HAP-1 (cell line): ENCODE measurements at regions not wholly inside any gene's neighbourhood (a gene's known extent, or its start where the extent isn't known, plus 50 kb on each side); places are given as distances from the start of the nearest gene placed in this dataset.

Experiments
- DNase-seq, 2 experiments: peaks; one replicate each; pipeline ENCODE4 v3.0.0-alpha.2; 2016 to 2020; ENCODE audit warnings: low spot score in 2 of 2
- H3K27me3 ChIP-seq: fragments of 250-450 bp; sonication (Bioruptor Pico); 2 replicates; pipeline ENCODE4 v1.5.1; 2020; ENCODE audit warnings: low read depth, mild to moderate bottlenecking, moderate library complexity
- H3K36me3 ChIP-seq: fragments of 250-450 bp; sonication (Bioruptor Pico); replicated peaks from 2 replicates; pipeline ENCODE4 v1.5.1; 2020; ENCODE audit warnings: mild to moderate bottlenecking
- H3K4me1 ChIP-seq: fragments of 250-450 bp; sonication (Bioruptor Pico); 2 replicates; pipeline ENCODE4 v1.5.1; 2020; ENCODE audit warnings: mild to moderate bottlenecking
- H3K4me3 ChIP-seq: fragments of 250-450 bp; sonication (Bioruptor Pico); 2 replicates; pipeline ENCODE4 v1.5.1; 2020; ENCODE audit warnings: mild to moderate bottlenecking, moderate library complexity
- H3K9me3 ChIP-seq: fragments of 250-450 bp; sonication (Bioruptor Pico); 2 replicates; pipeline ENCODE4 v1.5.1; 2020; ENCODE audit warnings: mild to moderate bottlenecking, moderate library complexity
- in situ Hi-C: fragments of 300-500 bp; cut with MboI; formaldehyde crosslinking; loops from 3 replicates; pipeline ENCODE4 v1.14.3; 2020; ENCODE audit warnings: low sequenced_read_pairs, inconsistent platforms, mixed read lengths

DNA sequence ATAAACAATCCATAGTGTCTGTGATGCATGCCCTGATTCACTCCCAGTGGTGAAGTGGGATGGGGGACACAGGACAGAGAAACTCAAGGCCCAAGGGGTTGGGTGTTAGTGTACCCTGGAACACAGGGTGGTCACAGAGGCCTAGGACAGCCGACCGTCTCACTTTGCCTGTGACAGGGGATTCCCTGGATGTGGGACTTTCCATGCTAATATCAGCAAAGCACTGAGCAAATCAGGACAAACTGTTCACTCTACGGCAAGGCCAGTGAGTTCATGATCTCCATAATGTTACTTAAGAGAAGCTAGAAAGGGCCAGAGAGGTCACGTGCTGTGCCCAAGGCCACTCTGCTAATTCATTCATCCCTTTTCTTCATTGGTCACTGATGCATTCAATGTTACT lies 158.7 kb upstream of the RBPJ start:
- in situ Hi-C loops: no loop called here
- no peak overlapping the region for H3K4me3 ChIP-seq
- H3K9me3 ChIP-seq: no peaks in the 10 kb centered on the region; the same call in 1 of the 2 replicates
- no peak for DNase-seq
- H3K4me1 ChIP-seq: no peaks in the 10 kb centered on the region
- H3K27me3 ChIP-seq: no peaks in the 10 kb centered on the region
- H3K36me3 ChIP-seq: no peaks in the 10 kb centered on the region

DNA sequence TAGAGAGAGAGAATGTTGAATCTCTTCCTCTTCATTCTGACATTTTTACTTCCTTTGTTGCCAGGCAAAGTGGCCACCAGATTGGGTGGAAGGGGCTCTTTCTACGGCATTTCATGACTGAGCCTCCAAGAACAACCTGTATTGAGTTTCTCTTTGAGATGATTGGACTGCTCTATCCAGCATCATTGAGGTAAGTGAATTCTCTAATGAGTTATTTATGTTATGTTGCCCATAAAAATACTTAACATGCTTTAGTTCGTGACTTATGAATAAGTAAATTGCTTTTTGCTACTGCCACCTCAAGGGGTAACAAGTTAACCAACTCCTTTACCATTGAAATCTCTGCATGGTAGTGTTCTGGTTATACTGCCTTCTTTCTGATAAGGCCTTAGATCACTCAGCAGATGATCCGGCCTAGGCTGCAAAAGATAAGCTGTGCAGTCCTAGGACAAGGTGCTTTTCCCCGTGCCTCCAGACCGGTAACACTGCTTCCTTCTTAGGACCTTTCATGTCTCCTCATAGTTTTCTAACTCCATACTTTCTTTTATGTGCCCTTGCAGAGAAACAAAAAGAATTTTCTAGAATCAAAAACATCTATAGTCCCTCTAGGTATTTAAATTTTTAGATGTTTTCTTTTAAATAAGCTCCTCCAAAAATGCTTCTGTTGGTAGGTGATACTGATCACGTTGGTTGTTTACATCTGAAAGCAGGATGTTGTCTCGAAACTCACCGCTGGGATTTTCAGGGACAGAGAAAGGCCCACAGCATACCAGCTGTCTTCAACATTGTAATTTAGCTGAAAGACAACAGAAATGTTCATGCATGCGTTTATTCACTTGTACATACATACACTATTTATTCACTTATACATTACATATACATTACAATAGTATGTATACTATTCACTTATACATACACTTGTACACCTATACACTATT lies 157.1 kb upstream of the RBPJ start:
- H3K27me3 ChIP-seq: no peaks in the 10 kb centered on the region
- no peaks in the 10 kb centered on the region for H3K36me3 ChIP-seq
- no peaks in the 10 kb centered on the region for H3K9me3 ChIP-seq
- H3K4me1 ChIP-seq: no peaks in the 10 kb centered on the region
- no peak for DNase-seq
- in situ Hi-C loops: no loop called here
- no peak overlapping the region for H3K4me3 ChIP-seq

DNA sequence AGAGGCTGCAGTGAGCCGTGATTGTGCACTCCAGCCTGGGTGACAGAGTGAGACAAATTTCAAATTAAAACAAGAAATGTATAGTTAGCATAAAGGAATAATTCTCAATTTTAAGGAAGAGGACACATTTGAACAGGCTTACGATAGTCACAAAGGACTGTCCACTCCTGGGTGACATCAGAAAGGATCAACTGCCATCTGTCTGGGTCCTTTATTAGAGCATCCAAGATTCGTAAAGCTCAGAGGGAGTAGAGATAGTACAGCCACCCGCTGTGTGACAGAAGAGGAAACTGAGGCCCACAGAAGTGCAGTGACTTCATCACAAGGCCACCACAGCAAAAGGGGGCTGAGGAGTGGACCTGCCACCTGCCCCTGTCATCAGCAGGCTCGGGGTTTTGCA lies 149.3 kb upstream of the RBPJ start:
- in situ Hi-C loops: no loop called here
- DNase-seq: no peak
- no peaks in the 10 kb centered on the region for H3K27me3 ChIP-seq

DNA sequence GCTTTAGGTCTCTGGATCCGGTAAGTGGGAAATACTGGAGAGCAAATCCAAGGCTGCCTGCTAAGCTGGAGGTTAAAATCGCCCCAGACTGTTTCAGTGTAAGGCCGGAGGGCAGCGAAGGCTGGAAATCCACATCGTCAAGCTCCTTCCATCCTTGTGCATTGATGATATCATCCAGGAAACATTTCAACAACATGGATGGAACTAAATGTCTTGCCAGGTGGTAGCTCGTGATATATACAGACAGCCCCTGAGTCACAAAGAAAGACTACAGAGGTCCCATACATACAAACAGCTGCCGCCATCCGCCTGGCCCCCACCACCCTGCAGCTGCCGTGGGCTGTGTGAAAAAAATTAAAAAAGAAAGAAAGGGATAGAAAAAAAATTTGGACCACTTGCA lies 148.9 kb upstream of the RBPJ start:
- Histone ChIP-seq H3K4me1 (no peaks in the 10 kb centered on the region), H3K36me3 (no peaks in the 10 kb centered on the region), H3K27me3 (no peaks in the 10 kb centered on the region), H3K4me3 (no peak overlapping the region), H3K9me3 (no peaks in the 10 kb centered on the region)
- no peak for DNase-seq
- in situ Hi-C loops: no loop called here

More for the DNA sequence above, 149.3 kb upstream of the RBPJ start:
- Histone ChIP-seq H3K4me3 (no peak overlapping the region), H3K4me1 (no peaks in the 10 kb centered on the region), H3K36me3 (no peaks in the 10 kb centered on the region), H3K9me3 (no peaks in the 10 kb centered on the region)

DNA sequence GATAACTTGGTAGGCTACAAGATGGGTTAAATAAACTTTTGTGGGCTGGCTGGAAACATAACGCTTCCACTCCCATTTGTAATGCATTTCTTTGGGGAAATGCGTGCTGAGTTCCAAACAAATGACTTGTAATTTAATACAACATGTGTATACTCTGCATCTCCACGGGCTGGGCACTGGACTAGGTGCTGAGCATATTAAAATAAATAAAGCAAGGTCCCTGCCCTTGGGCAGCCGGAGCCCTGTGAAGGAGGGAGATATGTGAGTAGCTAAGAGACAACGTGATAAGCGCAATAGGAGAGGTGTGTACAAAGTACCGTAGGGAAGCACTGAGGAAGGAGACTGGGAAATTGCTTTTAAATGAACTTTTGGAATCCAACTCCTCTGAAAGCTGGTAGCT lies 147.2 kb upstream of the RBPJ start:
- no peaks in the 10 kb centered on the region for H3K9me3 ChIP-seq
- in situ Hi-C loops: no loop called here
- no peak overlapping the region for H3K4me3 ChIP-seq
- no peaks in the 10 kb centered on the region for H3K36me3 ChIP-seq
- DNase-seq: no peak
- H3K4me1 ChIP-seq: no peaks in the 10 kb centered on the region
- no peaks in the 10 kb centered on the region for H3K27me3 ChIP-seq

DNA sequence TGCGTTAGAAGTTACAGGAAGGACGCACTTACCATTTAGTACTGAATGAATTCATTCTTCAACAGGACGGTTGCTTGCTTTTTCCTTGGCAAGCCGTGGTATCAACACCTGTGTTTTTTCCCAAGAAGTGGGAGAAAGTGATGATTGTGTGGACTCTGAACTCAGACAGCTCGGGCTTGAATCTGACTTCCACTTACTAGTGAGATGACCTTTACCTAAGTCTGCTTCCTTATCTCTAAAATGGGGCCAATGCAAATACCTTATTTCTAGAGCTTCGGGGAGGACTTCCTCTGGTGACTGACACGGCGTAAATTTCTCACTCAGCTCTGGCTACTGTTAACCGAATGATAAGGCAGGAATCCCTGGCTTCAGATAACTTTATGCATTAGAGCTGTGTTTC lies 146.8 kb upstream of the RBPJ start:
- DNase-seq: no peak
- in situ Hi-C loops: no loop called here
- Histone ChIP-seq H3K4me3 (no peak overlapping the region), H3K27me3 (no peaks in the 10 kb centered on the region), H3K4me1 (no peaks in the 10 kb centered on the region), H3K9me3 (no peaks in the 10 kb centered on the region), H3K36me3 (no peaks in the 10 kb centered on the region)

DNA sequence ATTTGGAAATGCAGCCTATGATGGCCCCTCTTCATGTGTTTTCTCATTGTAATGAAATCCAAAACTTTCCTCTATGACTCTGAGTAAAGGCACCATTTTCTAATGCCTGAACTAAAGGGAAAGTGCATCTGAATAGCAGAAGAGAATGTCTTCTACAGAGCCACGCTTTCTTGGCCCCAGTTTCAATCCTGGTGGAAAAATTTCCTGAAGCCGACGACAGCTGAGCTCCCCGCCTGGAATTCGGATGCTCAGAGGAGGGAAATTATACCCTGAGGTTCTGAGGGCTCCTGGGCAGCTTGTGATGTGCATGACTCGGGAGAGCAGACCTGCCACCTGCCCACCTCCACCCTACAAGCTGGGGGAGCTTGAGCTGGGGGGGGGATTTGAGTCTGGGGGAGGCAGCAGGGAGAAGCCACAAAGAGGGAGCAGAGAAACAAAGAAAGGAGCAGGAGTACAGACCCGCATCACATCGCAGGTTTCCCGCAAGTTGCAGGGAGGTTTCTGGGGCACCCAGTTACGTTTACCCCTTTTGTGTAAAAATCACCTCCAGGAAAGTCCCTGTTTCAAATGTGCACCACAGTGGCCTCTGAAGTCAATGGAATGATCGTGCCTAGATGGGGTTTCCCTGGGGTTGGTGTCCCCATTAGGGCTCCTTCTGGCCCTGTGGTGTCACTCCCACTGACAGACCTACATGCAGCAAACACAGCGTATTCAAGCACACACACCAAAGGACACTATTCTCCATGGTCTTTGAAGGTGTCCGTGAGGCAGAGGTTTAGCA lies 145.6 kb upstream of the RBPJ start:
- DNase-seq: no peak
- Histone ChIP-seq H3K27me3 (no peaks in the 10 kb centered on the region), H3K4me1 (no peaks in the 10 kb centered on the region), H3K36me3 (no peaks in the 10 kb centered on the region), H3K4me3 (no peak overlapping the region), H3K9me3 (no peaks in the 10 kb centered on the region)
- in situ Hi-C loops: no loop called here

DNA sequence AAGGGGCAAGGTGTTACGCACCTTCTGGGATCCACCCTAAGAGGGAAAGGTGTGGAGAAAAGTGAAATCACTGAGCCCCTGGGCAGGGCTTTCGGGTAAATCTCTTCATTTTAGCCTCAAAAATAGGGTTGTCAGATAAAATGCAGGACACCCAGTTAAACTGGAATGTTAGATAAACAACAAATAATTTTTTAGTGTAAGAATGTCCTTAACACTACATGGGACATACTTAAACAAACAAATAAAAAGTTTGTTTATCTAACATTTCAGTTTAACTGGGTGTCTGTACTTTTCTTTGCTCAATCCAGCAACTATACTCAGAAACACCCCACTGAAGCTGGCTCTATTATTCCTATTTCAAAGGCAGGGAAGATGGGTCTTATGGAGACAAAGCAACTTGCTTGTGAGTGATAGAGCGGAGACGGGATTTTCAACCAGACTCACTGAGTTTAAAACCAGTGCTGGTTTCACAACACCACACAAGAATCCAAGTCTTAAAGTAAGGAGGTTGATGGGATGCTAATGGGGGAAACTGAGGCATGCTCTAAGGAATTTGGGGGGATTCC lies 144.8 kb upstream of the RBPJ start:
- H3K27me3 ChIP-seq: no peaks in the 10 kb centered on the region
- no peaks in the 10 kb centered on the region for H3K9me3 ChIP-seq
- no peak overlapping the region for H3K4me3 ChIP-seq
- H3K36me3 ChIP-seq: no peaks in the 10 kb centered on the region
- in situ Hi-C loops: no loop called here
- H3K4me1 ChIP-seq: no peaks in the 10 kb centered on the region
- DNase-seq: no peak

DNA sequence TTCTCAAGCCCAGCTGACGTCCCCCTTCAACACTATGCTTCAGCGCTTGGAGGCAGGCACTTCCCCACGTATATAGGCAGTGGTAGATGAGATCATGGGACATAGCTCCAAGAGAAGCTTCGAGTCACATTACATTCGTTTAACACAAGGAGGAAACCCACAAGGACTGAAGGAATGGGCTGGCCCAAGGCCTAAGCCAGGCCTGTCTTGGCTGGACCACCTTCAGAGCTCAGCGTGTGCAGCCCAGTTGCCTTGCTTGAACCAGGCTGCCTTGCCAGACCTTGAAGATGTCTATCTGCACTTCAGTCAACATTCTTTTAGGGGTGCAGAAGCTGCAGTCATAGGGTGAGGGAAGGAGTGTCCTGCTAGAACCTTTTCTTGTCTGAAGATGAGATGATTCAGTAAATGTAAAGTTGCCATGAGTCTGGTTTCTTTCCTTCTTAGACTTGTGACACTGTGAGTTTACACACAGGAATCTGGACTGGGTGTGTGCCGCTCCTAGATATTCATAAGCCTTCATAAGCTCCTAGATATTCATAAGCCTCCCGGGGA lies 144.1 kb upstream of the RBPJ start:
- Histone ChIP-seq H3K27me3 (no peaks in the 10 kb centered on the region), H3K36me3 (no peaks in the 10 kb centered on the region), H3K4me1 (no peaks in the 10 kb centered on the region), H3K4me3 (no peak overlapping the region), H3K9me3 (no peaks in the 10 kb centered on the region)
- in situ Hi-C loops: no loop called here
- no peak for DNase-seq

DNA sequence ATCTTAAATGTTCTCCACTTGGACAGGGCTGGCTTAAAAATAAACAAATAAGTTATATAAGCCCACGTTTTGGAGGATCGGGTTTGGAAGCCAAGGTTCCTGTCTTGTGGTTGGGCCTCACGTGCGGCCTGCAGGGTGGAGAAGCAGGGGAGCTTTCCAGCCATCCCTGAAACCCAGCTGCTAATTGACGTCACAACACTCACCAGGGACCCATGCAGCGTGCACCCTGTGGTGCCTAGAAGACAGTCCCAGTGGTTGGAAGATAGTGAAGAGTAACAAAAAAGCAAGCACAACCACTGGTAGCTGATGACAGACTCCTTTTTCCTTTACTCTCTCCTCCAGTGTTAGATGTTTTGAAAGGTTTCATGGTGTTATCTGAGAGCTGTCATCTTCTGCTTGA lies 142.0 kb upstream of the RBPJ start:
- Histone ChIP-seq H3K4me3 (no peak overlapping the region), H3K27me3 (no peaks in the 10 kb centered on the region), H3K9me3 (no peaks in the 10 kb centered on the region), H3K36me3 (no peaks in the 10 kb centered on the region), H3K4me1 (no peaks in the 10 kb centered on the region)
- DNase-seq: no peak
- in situ Hi-C loops: no loop called here

DNA sequence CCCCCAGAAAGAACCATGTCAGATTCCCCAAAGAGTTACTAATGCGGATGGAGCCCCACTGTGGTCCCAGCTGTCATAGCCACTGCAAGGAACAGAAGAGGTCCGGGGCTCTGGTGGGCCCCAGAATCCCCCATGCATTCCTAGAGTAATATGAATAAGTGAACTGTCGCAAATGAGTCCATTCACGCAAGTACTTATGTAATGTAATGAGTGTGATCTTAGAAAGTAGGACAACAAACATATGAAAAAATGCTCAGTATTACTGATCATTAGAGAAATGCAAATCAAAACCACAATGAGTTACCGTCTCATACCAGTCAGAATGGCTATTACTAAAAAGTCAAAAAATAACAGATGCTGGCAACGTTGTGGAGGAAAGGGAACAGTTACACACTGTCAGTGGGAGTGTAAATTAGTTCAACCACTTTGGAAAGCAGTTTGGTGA lies 141.5 kb upstream of the RBPJ start:
- Histone ChIP-seq H3K36me3 (no peaks in the 10 kb centered on the region), H3K4me1 (no peaks in the 10 kb centered on the region), H3K27me3 (no peaks in the 10 kb centered on the region), H3K9me3 (no peaks in the 10 kb centered on the region), H3K4me3 (no peak overlapping the region)
- in situ Hi-C loops: no loop called here
- DNase-seq: no peak

DNA sequence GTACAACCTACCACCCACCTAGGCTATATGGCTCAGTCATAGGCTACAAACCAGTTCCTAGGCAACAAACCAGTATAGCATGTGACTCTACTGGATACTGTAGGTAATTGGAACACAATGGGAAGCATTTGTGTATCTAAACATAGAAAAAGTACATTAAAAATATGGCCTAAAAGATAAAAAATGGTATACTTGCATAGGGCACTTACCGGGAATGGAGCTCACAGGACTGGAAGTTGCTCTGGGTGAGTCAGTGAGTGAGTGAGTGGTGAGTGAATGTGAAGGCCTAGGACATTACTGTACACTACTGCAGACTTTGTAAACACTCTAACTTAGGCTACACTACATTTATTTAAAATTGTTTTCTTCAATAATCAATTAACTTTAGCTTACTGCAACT lies 139.2 kb upstream of the RBPJ start:
- DNase-seq: no peak
- in situ Hi-C loops: no loop called here
- Histone ChIP-seq H3K36me3 (no peaks in the 10 kb centered on the region), H3K4me3 (no peak overlapping the region), H3K4me1 (no peaks in the 10 kb centered on the region), H3K9me3 (no peaks in the 10 kb centered on the region), H3K27me3 (no peaks in the 10 kb centered on the region)

DNA sequence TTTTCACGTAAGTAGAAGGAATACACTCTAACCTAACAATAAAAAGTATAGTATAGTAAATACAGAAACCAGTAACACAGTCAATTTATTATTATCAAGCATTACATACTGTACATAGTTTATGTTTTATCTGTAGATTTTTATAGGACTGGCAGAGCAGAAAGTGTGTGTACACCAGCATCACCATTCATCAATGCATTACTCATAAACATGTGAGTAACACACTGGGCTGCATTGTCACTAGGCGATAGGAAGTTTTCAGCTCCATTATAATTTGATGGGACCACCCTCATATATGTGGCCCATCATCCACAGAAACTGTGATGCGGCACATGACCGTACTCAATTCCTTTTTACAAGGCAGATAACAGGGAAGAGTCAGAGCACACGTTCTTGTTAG lies 137.8 kb upstream of the RBPJ start:
- in situ Hi-C loops: no loop called here
- Histone ChIP-seq H3K4me3 (no peak overlapping the region), H3K36me3 (no peaks in the 10 kb centered on the region), H3K4me1 (no peaks in the 10 kb centered on the region), H3K9me3 (no peaks in the 10 kb centered on the region), H3K27me3 (no peaks in the 10 kb centered on the region)
- DNase-seq: no peak

DNA sequence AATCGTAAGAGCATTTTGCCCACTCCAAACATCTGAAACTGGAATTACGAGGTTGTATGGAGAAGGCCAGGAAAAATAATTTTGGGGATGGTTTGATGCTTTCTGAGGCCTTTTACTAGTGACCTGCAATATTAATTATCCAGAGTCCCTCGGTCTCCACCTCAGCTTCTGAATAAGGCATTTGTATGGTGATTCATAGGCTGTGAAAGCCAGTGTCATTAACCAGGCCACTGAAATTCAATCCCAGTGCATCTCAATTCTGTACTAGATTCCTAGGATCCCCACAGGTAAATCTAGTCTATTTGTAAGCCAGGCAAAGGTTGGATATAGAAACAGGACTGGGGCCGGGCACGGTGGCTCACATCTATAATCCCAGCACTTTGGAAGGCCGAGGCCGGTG lies 135.4 kb upstream of the RBPJ start:
- Histone ChIP-seq H3K4me3 (no peak overlapping the region), H3K36me3 (no peaks in the 10 kb centered on the region), H3K27me3 (no peaks in the 10 kb centered on the region), H3K9me3 (no peaks in the 10 kb centered on the region), H3K4me1 (no peaks in the 10 kb centered on the region)
- no peak for DNase-seq
- in situ Hi-C loops: no loop called here
